Sigmoid colon (tissue), 4 donors: ENCODE measurements at regions not wholly inside any gene's neighbourhood (a gene's known extent, or its start where the extent isn't known, plus 50 kb on each side); places are given as distances from the start of the nearest gene placed in this dataset.

Source experiments
- EP300 ChIP-seq, 4 donors: sonication (generic); formaldehyde crosslinking; IDR thresholded peaks; one replicate each; pipeline ENCODE4 v1.6.1; 2017; ENCODE audit warnings: antibody characterized with exemption in 4 of 4
- POLR2A ChIP-seq, 2 donors: fragments of 450-650 bp; IDR thresholded peaks; one replicate each; pipeline ENCODE4 v1.6.1; 2016; ENCODE audit warnings: antibody characterized with exemption in 2 of 2, mild to moderate bottlenecking in 2 of 2, moderate library complexity in 2 of 2
- POLR2AphosphoS5 ChIP-seq, 4 donors: sonication (generic); formaldehyde crosslinking; IDR thresholded peaks; one replicate each; pipeline ENCODE4 v1.6.1; 2017; ENCODE audit warnings: antibody characterized with exemption in 4 of 4
- TF ChIP-seq, protein P1 (sequence below), 4 experiments: fragments of 450-650 bp in 3 of 4; fragments of 200-600 bp in 1 of 4; IDR thresholded peaks; one replicate each; pipeline ENCODE4 v1.5.1; 2016 to 2019; ENCODE audit warnings: antibody characterized with exemption in 4 of 4, mild to moderate bottlenecking in 3 of 4, moderate library complexity in 2 of 4

DNA sequence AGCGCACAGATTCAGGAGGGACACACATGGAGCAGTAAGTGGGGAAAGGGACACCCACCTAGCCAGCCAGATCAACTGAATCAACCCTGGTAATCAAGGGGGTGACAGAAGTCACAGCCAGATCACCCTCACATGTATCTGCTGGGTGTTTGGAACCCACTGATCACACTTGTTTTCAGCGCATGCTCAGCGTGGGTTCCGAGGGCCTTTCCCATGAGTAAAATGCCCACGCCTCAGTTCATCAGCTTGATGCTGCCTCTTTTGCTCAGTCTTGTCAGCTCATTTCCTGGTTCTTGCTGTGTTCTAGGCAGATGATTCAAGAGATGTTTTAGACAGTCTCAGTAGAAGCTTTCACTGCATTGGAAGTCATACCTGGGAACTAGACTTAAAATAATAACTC, 123.2 kb upstream of the SLC30A5 start:
- TF ChIP-seq, protein P1, sequence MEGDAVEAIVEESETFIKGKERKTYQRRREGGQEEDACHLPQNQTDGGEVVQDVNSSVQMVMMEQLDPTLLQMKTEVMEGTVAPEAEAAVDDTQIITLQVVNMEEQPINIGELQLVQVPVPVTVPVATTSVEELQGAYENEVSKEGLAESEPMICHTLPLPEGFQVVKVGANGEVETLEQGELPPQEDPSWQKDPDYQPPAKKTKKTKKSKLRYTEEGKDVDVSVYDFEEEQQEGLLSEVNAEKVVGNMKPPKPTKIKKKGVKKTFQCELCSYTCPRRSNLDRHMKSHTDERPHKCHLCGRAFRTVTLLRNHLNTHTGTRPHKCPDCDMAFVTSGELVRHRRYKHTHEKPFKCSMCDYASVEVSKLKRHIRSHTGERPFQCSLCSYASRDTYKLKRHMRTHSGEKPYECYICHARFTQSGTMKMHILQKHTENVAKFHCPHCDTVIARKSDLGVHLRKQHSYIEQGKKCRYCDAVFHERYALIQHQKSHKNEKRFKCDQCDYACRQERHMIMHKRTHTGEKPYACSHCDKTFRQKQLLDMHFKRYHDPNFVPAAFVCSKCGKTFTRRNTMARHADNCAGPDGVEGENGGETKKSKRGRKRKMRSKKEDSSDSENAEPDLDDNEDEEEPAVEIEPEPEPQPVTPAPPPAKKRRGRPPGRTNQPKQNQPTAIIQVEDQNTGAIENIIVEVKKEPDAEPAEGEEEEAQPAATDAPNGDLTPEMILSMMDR (IDR thresholded peaks at IDR 0.05) = no peak
- no peak for TF ChIP-seq POLR2AphosphoS5 (IDR thresholded peaks at IDR 0.05)
- no peak for TF ChIP-seq EP300 (IDR thresholded peaks at IDR 0.05)
- TF ChIP-seq POLR2A (IDR thresholded peaks at IDR 0.05) = no peak
